Keratinocyte (primary cell): ENCODE measurements at regions not wholly inside any gene's neighbourhood (a gene's known extent, or its start where the extent isn't known, plus 50 kb on each side); places are given as distances from the start of the nearest gene placed in this dataset.

Experiments
- DNase-seq: peaks from one replicate; pipeline ENCODE4 v3.0.0-alpha.2; 2011; ENCODE audit warnings: low read depth, missing footprints, low spot score
- FAIRE-seq: peaks from 2 replicates; lab custom pipeline; 2011; peaks lifted over from hg19 to GRCh38; lab: Jason Lieb, UNC
- H2AFZ ChIP-seq: 2 replicates; pipeline ENCODE4 v1.6.0; 2012; ENCODE audit warnings: low read length, control low read depth, inconsistent platforms; ENCODE audit not compliant: control insufficient read depth
- H3K27ac ChIP-seq: 2 replicates; pipeline ENCODE4 v1.5.1; 2011; ENCODE audit warnings: low read length; ENCODE audit not compliant: control insufficient read depth, insufficient read depth
- H3K27me3 ChIP-seq: 3 replicates; pipeline ENCODE4 v1.6.0; 2011; ENCODE audit warnings: low read length; ENCODE audit not compliant: control insufficient read depth, insufficient read depth; ENCODE audit errors: extremely low read depth
- H3K36me3 ChIP-seq, 2 experiments: 2 replicates in 1 of 2; 3 replicates in 1 of 2; pipeline ENCODE4 v1.5.1; 2011; ENCODE audit warnings: low read length in 2 of 2, mild to moderate bottlenecking in 1 of 2; ENCODE audit not compliant: control insufficient read depth in 2 of 2, insufficient read depth in 2 of 2; ENCODE audit errors: extremely low read depth in 1 of 2
- H3K4me1 ChIP-seq: 3 replicates; pipeline ENCODE4 v1.5.1; 2011; ENCODE audit warnings: low read length; ENCODE audit not compliant: control insufficient read depth, insufficient read depth; ENCODE audit errors: extremely low read depth
- H3K4me2 ChIP-seq: 3 replicates; pipeline ENCODE4 v1.6.0; 2011; ENCODE audit warnings: low read depth, low read length; ENCODE audit not compliant: control insufficient read depth, insufficient read depth; ENCODE audit errors: extremely low read depth
- H3K4me3 ChIP-seq, 3 experiments: fragments of 200-600 bp in 1 of 3; sonication (generic) in 1 of 3; 2 replicates in 2 of 3; 3 replicates in 1 of 3; pipeline ENCODE4 v1.5.1; 2011 to 2016; ENCODE audit warnings: low read length in 3 of 3, mild to moderate bottlenecking in 3 of 3, control low read depth in 2 of 3, inconsistent platforms in 1 of 3, low read depth in 1 of 3, mixed read lengths in 1 of 3, mixed run types in 1 of 3, moderate library complexity in 1 of 3; ENCODE audit not compliant: control insufficient read depth in 2 of 3, insufficient read depth in 2 of 3; ENCODE audit errors: extremely low read depth in 1 of 3
- H3K79me2 ChIP-seq: 2 replicates; pipeline ENCODE4 v1.6.0; 2012; ENCODE audit warnings: low read length; ENCODE audit not compliant: control insufficient read depth, insufficient read depth
- H3K9ac ChIP-seq: 3 replicates; pipeline ENCODE4 v1.6.0; 2011; ENCODE audit warnings: low read length; ENCODE audit not compliant: control insufficient read depth, insufficient read depth; ENCODE audit errors: extremely low read depth
- H3K9me1 ChIP-seq: 3 replicates; pipeline ENCODE4 v1.6.0; 2011; ENCODE audit warnings: low read length; ENCODE audit not compliant: control insufficient read depth, insufficient read depth; ENCODE audit errors: extremely low read depth
- H3K9me3 ChIP-seq: 2 replicates; pipeline ENCODE4 v1.5.1; 2012; ENCODE audit warnings: low read depth, low read length; ENCODE audit not compliant: control insufficient read depth
- H4K20me1 ChIP-seq: 3 replicates; pipeline ENCODE4 v1.6.0; 2011; ENCODE audit warnings: low read length; ENCODE audit not compliant: control insufficient read depth, insufficient read depth; ENCODE audit errors: extremely low read depth
- EZH2 ChIP-seq: IDR thresholded peaks from one replicate; pipeline ENCODE4 v1.6.1; 2012; ENCODE audit warnings: inconsistent platforms, mild to moderate bottlenecking, low read length, moderate library complexity
- dilution Hi-C: fragments of 300-500 bp; cut with MboI; formaldehyde crosslinking; loops from one replicate; pipeline ENCODE4 v1.7.0; 2020; ENCODE audit warnings: low sequenced_read_pairs; ENCODE audit not compliant: extremely low pct_ligation_motif_present
- TF ChIP-seq, protein P1 (sequence below), 3 experiments: IDR thresholded peaks in 1 of 3; conservative IDR thresholded peaks in 1 of 3; optimal IDR thresholded peaks in 1 of 3; 2 replicates in 2 of 3; 3 replicates in 1 of 3; pipeline versions ENCODE3 to v1.5.1; 2011; ENCODE audit warnings: low read length in 3 of 3, mild to moderate bottlenecking in 3 of 3, moderate library complexity in 2 of 3, control low read depth in 1 of 3, inconsistent platforms in 1 of 3; ENCODE audit not compliant: insufficient read depth in 2 of 3; ENCODE audit errors: extremely low read depth in 1 of 3

DNA sequence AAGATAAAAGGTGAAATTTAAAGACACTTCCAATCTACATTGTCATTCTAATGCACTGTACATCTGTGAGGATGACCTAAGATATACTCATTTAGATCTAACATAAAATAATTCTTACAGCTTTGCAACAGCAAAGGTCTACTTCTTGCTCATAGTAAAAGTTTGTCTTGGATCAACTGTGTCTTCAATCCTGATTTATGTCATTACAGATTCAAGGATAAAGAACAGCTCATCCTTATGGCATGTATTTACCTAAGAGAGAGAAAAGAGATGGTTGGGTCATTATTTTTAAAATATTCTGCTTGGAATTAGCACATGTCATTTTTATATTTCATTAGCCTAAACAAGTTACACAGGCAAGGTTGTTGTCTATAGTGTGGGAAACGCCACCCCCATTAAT, 2193.1 kb downstream of the PCDH9 start:
- Histone ChIP-seq H2AFZ (no peak overlapping the region), H3K36me3 (no peaks in the 10 kb centered on the region), H3K4me2 (no peak overlapping the region), H3K79me2 (no peaks in the 10 kb centered on the region), H3K4me3 (no peak overlapping the region), H3K27ac (no peak overlapping the region), H4K20me1 (no peaks in the 10 kb centered on the region), H3K4me1 (no peaks in the 10 kb centered on the region), H3K9me1 (no peaks in the 10 kb centered on the region), H3K27me3 (no peaks in the 10 kb centered on the region), H3K9ac (no peak overlapping the region), H3K9me3 (no peaks in the 10 kb centered on the region)
- DNase-seq (no peak), FAIRE-seq (no peak)
- dilution Hi-C loops = no loop called here
- no peak for TF ChIP-seq EZH2
- TF ChIP-seq, protein P1, sequence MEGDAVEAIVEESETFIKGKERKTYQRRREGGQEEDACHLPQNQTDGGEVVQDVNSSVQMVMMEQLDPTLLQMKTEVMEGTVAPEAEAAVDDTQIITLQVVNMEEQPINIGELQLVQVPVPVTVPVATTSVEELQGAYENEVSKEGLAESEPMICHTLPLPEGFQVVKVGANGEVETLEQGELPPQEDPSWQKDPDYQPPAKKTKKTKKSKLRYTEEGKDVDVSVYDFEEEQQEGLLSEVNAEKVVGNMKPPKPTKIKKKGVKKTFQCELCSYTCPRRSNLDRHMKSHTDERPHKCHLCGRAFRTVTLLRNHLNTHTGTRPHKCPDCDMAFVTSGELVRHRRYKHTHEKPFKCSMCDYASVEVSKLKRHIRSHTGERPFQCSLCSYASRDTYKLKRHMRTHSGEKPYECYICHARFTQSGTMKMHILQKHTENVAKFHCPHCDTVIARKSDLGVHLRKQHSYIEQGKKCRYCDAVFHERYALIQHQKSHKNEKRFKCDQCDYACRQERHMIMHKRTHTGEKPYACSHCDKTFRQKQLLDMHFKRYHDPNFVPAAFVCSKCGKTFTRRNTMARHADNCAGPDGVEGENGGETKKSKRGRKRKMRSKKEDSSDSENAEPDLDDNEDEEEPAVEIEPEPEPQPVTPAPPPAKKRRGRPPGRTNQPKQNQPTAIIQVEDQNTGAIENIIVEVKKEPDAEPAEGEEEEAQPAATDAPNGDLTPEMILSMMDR (optimal IDR thresholded peaks at IDR 0.05 in 1 of 3, IDR thresholded peaks at IDR 0.05 in 1 of 3, conservative IDR thresholded peaks at IDR 0.05 in 1 of 3; ENCODE audit: extremely low read depth in 1 of 3, insufficient read depth in 2 of 3, low read length in 3 of 3) = no peak

DNA sequence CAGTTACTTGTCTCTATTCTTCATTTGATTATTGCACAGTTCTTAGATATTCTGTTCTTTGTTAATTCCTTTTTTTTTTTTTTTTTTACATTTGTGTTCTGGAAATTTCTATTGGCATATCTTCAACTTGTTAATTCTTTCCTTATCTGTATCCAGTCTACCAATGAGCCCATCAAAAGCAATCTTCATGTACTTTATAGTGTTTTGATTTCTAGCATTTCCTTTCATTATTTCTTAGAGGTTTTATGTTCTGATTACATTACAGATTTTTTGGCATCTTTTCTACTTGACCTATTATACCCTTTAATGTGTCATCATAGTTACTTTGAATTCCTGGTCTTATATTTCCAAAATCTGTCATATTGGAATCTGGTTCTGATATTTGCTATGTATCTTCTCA, 2194.8 kb downstream of the PCDH9 start:
- FAIRE-seq (no peak), DNase-seq (no peak)
- Histone ChIP-seq H2AFZ (no peak overlapping the region), H3K79me2 (no peaks in the 10 kb centered on the region), H3K9ac (no peak overlapping the region), H3K27me3 (no peaks in the 10 kb centered on the region), H3K27ac (no peak overlapping the region), H3K4me3 (no peak overlapping the region), H3K9me1 (no peaks in the 10 kb centered on the region), H3K9me3 (no peaks in the 10 kb centered on the region), H3K4me1 (no peaks in the 10 kb centered on the region), H4K20me1 (no peaks in the 10 kb centered on the region), H3K36me3 (no peaks in the 10 kb centered on the region), H3K4me2 (no peak overlapping the region)
- TF ChIP-seq, protein P1 (optimal IDR thresholded peaks at IDR 0.05 in 1 of 3, IDR thresholded peaks at IDR 0.05 in 1 of 3, conservative IDR thresholded peaks at IDR 0.05 in 1 of 3; ENCODE audit: extremely low read depth in 1 of 3, insufficient read depth in 2 of 3, low read length in 3 of 3) = no peak
- TF ChIP-seq EZH2 = no peak
- dilution Hi-C loops = no loop called here
